ENCODE measurements at regions not wholly inside any gene's neighbourhood (a gene's known extent, or its start where the extent isn't known, plus 50 kb on each side); places are given as distances from the start of the nearest gene placed in this dataset.

- H3K9me3 ChIP-seq (ENCODE audit: control insufficient read depth in 1 of 2, insufficient read depth in 1 of 2, low read depth in 1 of 2, low read length in 2 of 2), result no peaks in the 10 kb centered on the region
- no peaks in the 10 kb centered on the region for H4K20me1 ChIP-seq (ENCODE audit: insufficient read depth)
- POLR2A ChIA-PET, result no interaction called here
- no peaks in the 10 kb centered on the region for H3K79me2 ChIP-seq (ENCODE audit: insufficient read depth, low read length)
- H3K4me3 ChIP-seq (replicated peaks in 1 of 2; ENCODE audit: low read depth in 1 of 2, low read length in 2 of 2), result no peak overlapping the region
- no peaks in the 10 kb centered on the region for H3K36me3 ChIP-seq (ENCODE audit: control insufficient read depth in 1 of 2, insufficient read depth in 2 of 2, low read length in 2 of 2)
- TF ChIP-seq ZNF274 (IDR thresholded peaks at IDR 0.05; ENCODE audit: low read depth, low read length), result no peak
- no peak for TF ChIP-seq ELF1 (IDR thresholded peaks at IDR 0.05; ENCODE audit: borderline replicate concordance, low read depth)
- no peak for TF ChIP-seq JUND (IDR thresholded peaks at IDR 0.05)
- TF ChIP-seq, protein P1, sequence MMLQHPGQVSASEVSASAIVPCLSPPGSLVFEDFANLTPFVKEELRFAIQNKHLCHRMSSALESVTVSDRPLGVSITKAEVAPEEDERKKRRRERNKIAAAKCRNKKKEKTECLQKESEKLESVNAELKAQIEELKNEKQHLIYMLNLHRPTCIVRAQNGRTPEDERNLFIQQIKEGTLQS (IDR thresholded peaks at IDR 0.05), result no peak
- TF ChIP-seq ZFX (IDR thresholded peaks at IDR 0.05), result no peak
- TF ChIP-seq CEBPB (IDR thresholded peaks at IDR 0.05; ENCODE audit: low read depth), result no peak
- TF ChIP-seq MAX (IDR thresholded peaks at IDR 0.05), result no peak
- no peak for TF ChIP-seq FOSL1 (IDR thresholded peaks at IDR 0.05; ENCODE audit: low read depth)
- TF ChIP-seq POLR2A (IDR thresholded peaks at IDR 0.05; ENCODE audit: borderline replicate concordance, extremely low read depth, insufficient read depth, insufficient read length), result no peak
- no peak for TF ChIP-seq EGR1 (IDR thresholded peaks at IDR 0.05; ENCODE audit: low read depth)
- TF ChIP-seq RAD21 (IDR thresholded peaks at IDR 0.05; ENCODE audit: low read depth), result no peak
- intact Hi-C loops (cut with micrococcal nuclease), result no loop called here
- no peak overlapping the region for H3K4me2 ChIP-seq (ENCODE audit: low read length)
- CTCF ChIA-PET, result no interaction called here
- RAD21 ChIA-PET (ENCODE audit: low non-redundant PET in 1 of 2, low total read pairs in 2 of 2, uncharacterized antibody in 2 of 2, unreplicated experiment in 2 of 2), result no interaction called here
- no peaks in the 10 kb centered on the region for H3K27me3 ChIP-seq (ENCODE audit: insufficient read depth, low read length)
- no peak overlapping the region for H3K9ac ChIP-seq (ENCODE audit: low read length)
- DNase-seq (ENCODE audit: low read depth, low spot score) (no peak), ATAC-seq (no peak)
- BruUV-seq (replicated peaks), result no TSS peak
- no peaks in the 10 kb centered on the region for H3K9me2 ChIP-seq (ENCODE audit: insufficient read depth)
- no peak overlapping the region for H2AFZ ChIP-seq (ENCODE audit: low read depth, low read length, poor library complexity, severe bottlenecking)
- no peak overlapping the region for H3K27ac ChIP-seq (ENCODE audit: low read depth, low read length)
- no peaks in the 10 kb centered on the region for H3K4me1 ChIP-seq (ENCODE audit: control insufficient read depth in 1 of 2, insufficient read depth in 2 of 2, low read length in 2 of 2)
These were observed 102.1 kb upstream of the MLIP start for GRCh38 chr6:54009052-54009654.
